CD4-positive, alpha-beta T cell treated with Interleukin-10 for 1 hour (primary cell): ENCODE measurements at regions not wholly inside any gene's neighbourhood (a gene's known extent, or its start where the extent isn't known, plus 50 kb on each side); places are given as distances from the start of the nearest gene placed in this dataset.
"Not testable (repeated sequence)": the region's sequence is repeated elsewhere in the genome, so short reads cannot be mapped to it uniquely, and the experiment has no call there.

Experiments used
- DNase-seq: peaks from one replicate; pipeline ENCODE4 v3.0.0-alpha.2; 2020

DNA sequence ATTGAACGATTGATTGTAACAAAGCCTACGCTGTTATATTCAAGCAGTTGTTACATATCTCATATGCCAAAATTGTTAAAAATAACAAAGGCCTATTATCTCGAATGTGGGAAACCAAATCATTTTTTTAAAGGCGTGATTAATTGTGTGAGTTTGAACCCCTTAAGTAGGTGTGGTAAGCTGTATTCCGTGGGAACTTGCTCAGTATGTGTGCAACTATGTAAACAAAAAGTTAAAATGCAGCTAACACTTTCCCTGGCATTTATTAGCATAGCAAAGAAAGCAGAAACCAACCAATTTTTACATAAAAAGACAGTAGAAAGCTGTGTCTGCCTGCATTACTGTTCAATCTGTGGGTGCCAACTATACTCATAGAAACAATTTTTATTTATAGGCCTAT is 166.0 kb upstream of the HAND2 start:
- no peak for DNase-seq

DNA sequence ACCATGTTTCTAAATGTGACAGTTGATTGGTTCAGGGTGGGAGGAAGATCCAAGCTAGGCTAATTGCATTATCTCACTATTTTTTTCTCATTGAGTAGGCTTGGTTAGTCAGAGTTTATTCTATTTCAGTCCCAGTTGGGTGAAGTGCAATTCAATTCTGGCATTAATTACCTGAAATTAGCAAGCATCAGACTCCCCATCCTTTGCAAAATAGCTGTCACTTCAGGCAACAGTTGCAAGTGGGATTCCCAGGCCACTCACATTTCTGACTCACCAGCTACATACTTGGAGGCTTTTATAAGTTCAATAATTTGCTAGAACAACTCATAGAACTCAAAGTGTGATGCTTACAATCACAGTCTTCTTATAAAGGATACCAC is 155.8 kb upstream of the HAND2 start:
- no peak for DNase-seq

DNA sequence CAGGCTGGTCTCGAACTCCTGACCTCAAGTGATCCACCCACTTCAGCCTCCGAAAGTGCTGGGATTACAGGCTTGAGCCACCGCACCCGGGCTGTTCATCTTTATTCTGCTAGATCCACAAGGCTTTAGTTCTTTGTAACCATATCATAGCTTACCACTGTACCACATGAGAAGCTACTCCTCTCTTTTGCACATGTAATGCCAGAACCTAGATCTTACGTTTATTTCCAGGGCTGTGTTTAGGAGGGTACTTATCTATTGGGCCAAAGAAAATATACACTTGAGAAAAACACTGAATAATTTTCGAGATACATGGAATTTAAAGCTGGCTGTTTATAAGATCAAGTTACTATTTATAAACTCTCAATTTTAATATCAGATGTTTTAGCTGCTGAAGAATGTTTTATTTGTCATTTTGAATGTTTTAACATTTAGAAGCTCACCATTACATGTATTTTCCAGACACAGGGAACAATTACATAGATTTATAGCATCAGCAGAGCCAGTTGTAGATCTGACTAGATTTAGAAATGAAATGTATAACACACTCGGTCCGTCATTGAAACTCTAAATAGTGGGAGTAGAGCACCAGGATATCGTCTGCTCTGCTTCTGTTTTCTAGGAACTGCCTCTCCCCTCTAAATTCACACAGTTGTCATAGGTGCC is 155.3 kb upstream of the HAND2 start:
- no peak for DNase-seq

DNA sequence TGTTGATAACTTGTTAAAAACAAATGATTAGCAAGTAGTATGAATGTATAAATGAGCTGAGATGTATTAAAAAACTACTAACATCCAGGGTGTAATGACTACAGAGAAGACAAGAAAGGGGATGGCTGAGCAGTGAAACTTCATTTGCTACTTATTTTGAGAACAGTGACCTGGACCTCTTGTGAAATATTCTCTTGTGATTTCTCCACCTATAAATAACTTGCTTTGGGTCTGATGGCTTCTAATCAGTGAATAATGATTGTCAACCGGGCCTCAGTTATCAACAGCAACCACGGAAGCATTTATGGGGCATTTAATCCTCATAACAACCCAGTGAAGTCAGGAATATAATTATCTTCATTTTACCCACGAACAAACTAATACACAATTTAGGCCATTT is 154.2 kb upstream of the HAND2 start:
- DNase-seq: no peak

DNA sequence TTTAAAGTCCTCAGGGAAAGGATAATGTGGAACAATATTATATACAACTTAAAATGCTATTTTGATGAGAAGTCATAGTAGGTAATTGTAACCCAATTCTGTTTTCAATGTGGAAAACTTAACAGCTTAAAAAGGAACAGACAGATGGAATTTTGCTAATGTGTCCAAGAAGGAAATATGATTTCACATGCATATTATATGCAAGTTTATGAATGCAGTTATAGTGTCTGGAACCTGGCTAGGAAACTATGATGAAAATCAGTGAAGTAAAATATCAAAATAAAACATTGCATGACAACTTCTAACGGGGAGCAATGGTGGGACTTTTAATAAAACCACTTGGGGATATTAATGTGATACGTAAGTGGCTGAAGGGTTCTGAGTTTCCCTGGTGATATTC is 152.6 kb upstream of the HAND2 start:
- DNase-seq: no peak

DNA sequence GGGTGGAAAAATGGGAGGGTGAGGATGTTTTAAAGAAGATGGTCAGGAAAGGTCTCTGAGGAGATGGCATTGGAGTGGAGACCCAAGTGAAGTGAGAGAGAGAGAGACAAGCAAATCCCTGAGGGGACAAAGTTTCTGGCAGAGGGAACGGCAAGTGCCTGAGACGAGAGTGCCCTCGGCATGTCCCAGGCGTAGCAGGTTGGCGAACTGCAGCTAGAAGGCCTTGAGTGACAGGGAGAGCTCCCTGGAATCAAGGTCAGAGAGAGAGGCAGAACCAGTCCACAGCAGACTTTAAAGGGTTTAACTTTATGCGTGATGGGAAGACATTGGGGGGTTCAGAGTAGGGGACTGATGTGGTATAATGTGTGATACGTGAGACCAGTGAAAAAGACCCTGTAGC is 150.2 kb upstream of the HAND2 start:
- no peak for DNase-seq

DNA sequence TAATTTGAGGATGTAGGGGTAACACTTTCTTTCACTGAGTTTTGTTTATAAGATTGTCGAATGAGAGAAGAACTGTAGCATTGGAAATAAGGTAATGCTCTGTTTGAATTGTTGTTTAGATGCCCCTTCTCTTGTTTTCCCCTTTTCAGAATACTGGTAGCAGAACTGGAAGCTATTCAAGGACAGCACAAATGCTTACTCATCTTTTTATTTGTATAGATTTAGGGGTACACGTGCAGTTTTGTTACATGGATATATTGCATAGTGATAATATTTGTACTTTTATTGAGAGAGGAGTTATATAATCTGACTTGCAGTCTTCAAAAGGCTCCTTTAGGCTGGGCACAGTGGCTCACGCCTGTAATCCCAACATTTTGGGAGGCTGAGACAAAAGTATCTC is 145.4 kb upstream of the HAND2 start:
- no peak for DNase-seq

DNA sequence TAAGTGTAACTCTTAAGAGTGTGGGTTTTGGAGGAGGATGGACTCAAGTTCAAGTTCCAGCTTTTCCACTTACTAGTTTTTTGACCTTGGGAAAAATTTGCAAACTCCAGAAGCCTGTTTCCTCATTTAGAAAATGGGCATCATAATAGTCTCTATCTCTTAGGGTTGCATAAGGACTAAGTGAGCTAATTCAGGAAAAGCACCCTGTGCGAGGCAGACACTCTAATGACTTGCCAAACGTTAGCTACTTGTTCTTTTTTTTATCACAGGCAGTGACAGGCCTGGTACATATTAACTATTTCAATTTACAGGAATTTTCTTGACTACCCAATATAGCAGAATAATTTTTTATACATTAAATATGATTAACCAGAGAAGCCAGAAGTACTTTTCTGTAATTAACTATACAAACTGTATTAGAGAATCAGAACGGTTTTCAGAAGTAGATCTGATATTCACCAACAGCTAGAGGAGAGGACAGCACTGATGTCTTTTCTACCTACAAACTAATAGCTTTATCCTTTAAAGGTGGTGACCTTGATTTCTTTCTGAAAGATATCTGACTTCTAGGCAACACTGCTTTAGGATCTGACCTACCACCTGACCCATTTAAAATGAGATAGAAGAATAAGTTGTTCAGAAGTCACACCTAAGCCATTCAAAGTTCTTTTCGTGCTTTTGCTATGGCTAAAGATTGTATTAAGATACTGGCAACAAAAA is 139.6 kb upstream of the HAND2 start:
- DNase-seq: no peak

DNA sequence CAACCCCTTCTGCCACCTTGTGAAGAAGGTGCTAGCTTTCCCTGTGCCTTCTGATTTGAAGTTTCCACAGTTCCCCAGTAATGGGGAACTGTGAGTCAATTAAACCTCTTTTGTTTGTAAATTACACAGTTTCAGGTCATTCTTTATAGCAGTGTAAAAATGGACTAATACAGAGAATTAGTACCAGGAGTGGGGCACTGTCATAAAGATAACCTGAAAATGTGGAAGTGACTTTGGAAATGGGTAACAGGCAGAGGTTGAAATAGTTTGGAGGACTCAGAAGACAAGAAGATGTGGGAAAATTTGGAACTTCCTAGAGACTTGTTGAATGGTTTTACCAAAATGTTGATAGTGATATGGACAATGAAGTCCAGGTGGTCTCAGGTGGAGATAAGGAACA is 131.0 kb upstream of the HAND2 start:
- no peak for DNase-seq

DNA sequence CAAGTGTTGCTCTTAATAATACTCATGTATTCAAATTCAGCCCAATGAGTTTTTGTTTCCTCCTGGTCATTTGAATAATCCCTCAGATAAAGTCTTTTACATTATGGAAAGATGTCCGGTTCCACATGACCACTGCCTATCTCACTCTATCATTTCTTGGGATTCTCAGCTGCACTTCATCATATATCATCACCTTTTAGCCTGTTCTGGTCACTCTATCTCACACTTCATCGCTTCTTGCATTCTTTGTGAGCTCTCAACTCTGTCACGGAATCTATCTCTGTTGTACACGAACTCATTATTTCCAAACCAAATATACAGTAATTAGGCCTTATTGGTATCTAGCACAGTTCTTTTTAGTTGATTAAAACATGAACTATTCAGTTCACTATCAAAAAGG is 126.9 kb upstream of the HAND2 start:
- no peak for DNase-seq

DNA sequence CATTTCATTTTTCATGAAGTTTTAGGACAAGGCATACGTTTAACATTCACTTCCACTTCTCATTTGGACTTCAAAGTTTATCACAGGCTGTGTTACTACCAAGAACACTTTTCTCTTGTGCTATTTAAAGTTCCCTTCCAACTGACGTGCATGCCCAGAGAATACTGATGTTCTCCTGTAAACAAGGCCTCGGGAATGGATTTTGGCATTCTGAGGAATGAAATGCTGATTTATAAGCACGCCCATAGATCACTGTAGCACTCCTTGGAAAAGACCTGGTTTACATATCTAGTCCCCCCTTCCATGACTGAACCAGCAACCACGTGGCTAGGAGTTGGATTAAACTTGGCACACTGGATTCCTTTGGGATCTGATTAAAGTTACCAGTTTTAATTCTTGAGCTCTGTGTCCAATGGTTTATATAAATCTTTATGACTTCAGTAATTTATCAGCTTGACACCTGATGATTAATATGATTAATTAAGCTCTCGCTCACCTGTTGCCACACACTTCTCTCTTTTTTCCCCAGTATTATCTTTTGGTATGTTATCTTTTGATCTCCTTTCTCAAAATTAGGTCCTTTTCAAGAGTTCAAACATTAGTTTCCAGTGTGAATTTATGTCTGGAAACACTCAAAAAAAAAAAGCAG is 122.4 kb upstream of the HAND2 start:
- DNase-seq: no peak

DNA sequence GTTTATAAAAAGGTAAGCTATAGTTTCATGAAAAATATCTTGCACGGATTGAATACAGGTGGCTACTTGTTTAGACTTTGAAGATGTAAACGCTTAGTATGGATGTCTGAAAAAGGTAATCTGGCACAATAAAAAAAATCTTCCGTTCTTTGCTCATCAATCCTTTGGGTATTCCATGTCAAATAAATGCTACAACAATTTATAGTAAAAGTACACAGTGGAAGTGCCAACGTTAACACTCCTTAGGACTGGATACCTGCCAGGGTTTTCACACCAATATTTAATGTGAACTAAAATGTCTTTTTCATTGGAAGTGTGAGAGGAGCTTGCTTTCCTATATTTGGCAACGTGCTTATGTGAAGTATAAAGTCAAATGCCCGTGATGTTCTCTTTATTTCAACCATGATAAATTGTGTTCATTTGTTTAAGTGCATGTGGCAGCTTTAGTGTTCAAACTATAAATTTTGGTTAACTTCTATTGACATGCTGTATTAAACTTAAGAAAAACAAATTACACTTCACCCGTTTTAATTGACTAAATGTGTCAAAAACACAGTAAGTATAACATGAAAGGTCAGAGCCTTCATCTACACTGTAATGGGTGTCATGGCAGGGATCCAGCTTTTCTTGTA is 121.7 kb upstream of the HAND2 start:
- no peak for DNase-seq

DNA sequence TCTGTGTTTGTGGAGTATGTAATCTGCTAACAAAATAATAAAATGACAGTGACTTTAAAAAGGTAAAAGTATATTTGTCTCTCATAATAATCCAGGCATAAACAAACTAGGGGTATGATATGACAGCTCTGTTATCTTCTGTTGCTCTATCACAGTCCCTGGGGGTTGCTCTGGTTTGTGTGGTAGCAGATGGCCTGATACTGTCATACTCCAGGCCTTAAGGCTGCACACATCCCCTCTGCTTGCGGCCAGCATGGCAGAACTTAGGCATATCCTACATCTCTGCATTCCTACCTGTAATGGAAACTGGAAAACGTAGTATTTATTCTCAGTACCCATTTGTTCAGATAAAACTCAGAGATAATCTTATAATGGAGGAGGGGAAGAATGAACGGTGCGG is 117.9 kb upstream of the HAND2 start:
- no peak for DNase-seq

DNA sequence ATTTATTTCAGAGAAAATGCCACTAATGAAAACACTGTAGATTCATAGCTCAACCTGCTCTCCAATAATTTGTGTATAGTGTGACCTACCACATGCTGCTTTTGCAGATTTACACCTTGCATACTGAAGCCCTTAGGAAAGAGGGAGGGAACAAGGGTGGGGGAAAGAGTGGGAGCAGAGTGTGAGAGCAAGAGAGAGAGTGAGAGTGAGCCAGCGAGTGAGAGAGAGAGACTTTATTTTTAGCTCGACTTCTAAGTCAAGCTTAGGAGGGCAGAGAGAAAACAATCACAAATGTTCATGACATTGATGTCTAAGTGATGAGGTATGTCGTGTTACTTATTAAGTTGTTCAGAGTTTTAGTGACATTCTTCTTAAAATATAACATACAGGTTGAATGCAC is 112.5 kb upstream of the HAND2 start:
- no peak for DNase-seq

DNA sequence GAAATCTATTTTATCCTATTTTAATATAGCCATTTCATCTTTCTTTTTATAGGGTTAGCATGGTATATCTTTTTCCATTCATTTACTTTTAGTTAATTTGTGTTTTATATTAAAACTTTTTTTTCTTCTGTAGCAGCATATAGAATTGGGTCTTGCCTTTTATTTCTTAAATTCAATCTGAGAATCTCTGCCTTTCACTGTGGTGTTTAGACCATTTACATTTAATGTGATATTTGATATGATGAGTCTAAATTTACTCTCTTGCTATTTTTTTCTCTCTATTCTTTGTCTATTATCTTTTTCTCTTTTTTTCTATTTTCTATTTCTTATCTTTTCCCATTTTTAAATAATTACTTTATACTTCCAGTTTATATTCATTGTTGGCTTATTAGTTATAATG is 105.4 kb upstream of the HAND2 start:
- no peak for DNase-seq

DNA sequence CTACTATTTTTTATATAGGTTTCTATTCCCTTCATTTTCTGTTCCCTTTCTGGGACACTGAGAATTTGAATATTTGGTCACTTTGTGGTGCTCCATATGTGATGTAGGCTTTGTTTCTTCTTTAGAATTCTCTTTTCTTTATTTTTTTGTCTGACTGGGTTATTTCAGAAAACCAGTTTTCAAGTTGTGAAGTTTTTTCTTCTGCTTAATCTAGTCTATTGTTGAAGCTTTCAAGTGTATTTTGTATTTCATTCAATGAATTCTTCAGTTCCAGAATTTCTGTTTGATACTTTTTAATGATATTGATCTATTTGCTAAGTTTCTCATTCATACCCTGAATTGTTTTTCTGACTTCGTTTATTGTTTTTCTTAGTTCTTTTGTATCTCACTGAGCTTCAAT is 96.2 kb upstream of the HAND2 start:
- DNase-seq: no peak

DNA sequence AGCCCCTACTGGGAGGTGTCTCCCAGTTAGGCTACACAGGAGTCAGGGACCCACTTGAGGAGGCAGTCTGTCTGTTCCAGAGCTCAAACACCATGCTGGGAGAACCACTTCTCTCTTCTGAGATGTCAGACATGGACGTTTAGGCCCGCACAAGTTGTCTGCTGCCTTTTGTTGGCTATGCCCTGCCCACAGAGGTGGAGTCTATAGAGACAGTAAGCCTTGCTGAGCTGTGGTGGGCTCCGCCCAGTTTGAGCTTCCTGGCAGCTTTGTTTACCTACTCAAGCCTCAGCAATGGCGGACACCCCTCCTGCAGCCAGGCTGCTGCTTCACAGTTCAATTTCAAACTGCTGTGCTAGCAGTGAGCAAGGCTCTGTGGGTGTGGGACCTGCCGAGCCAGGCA is 88.6 kb upstream of the HAND2 start:
- not testable (repeated sequence) for DNase-seq

DNA sequence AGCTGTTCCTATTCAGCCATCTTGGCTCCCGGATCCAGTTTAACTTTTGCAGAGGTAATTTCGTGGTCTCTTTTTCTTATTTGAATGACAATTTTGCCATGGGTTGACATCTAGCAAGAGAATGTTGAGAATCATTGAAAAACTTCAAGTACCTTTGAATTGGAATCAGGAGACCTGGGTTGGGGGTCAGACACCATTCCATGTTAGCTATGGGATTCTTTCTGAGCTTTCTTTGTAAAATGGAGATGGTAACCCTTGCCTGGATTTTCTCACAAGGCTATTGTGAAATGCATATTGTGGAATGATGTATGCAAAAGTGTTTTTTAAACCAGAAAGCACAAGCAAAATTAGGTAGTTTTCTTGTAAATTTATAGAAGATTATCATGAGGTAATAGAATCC is 79.1 kb upstream of the HAND2 start:
- no peak for DNase-seq

DNA sequence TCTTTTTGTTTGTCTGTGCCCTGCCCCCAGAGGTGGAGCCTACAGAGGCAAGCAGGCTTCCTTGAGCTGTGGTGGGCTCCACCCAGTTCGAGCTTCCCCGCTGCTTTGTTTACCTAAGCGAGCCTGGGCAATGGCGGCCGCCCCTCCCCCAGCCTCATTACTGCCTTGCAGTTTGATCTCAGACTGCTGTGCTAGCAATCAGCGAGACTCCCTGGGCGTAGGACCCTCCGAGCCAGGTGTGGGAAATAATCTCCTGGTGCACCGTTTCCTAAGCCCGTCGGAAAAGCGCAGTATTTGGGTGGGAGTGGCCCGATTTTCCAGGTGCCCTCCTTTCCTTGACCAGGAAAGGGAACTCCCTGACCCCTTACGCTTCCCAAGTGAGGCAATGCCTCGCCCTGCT is 78.6 kb upstream of the HAND2 start:
- not testable (repeated sequence) for DNase-seq

DNA sequence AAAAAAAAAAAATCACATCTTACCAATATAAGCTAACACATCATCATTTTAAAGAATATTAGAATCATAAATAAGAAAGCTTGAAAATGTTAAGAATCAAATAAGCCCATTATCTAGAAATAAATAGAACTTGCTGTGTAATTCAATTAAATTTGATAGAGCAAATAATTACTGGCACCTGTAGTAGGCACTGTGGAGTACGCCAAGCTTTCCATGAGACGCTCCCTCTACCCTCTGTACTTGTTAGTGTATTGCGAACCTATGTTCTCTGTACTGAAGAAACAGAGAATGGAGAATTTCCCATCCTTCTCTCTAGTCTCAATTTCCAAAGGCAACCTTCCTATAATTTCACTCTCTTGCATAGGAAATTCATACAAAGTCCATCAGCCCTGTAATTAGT is 61.7 kb upstream of the HAND2 start:
- no peak for DNase-seq

DNA sequence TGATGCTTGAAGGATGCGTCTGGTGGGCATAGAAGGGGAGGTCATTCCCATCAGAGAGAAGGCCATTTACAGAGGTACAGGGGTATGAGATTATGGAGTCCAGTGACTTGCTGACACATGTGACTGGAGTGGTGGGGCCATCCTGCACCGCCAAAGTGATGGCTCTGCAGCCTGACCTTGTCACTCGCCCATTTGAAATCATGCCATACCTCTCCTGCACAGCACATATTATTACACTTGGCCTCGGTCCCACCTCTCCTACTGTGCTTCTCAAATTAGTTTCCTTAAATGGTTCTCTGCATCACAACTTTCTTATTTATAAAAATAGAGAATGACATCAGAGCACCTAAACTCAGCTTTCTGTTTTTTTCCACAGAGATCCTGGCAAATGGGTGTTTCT is 60.7 kb upstream of the HAND2 start:
- DNase-seq: no peak

DNA sequence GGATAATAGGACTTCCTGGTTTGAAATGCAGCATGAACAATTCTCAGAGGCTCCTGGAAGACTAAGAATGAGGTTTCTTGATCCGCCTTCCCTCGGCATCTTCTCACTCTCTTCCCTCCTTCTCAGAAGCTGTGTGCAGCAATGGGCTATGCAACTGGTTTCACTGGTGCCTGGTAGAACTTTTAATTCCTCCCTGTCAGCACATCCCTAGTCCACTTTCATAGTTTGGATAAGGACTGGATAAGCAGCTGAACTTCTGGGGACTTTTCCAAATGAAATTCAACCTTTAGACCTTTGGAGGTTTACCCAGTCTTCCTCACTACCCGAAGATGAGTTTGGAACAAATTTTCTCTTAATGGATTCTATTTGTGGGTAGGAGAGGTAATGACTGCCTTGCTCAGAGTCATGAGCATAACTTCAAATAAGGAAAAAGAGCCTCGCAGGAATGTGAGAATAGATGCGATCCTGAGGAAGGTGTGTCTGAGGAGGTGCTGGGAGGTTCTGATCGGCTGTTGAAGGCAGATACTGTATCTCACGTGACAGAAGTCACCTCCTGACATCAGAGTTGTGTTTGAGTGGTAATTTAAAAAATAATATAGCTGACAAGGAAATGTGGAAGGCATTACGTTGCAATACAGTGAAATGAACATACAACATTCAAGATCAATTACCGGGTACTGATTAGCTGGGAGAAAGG is 56.0 kb upstream of the HAND2 start:
- DNase-seq: no peak

DNA sequence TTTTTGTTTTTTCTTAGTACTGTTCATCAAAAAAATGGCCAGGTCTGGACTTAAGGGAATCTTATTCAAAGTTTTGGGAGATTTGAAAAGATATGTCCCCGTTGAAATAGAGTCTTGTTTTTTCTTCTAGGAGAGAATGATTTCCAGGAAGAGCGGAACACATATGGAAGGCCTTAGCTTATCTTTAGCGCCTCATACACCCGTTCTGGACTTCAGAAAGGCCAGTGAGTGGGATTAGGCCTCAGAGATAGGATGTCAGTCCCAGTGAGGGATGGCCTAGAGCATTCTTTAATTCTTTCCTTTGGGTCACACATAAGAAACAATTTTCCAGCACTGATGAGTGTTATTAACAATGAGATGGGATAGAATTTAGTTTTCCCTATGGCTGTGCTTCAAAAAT is 54.5 kb upstream of the HAND2 start:
- no peak for DNase-seq
